Skeletal muscle satellite cell (primary cell): ENCODE measurements at regions not wholly inside any gene's neighbourhood (a gene's known extent, or its start where the extent isn't known, plus 50 kb on each side); places are given as distances from the start of the nearest gene placed in this dataset.

Experiments
- H3K27me3 ChIP-seq: 2 replicates; pipeline ENCODE4 v1.7.0; 2013; ENCODE audit warnings: low read length; ENCODE audit not compliant: control insufficient read depth, insufficient read depth
- H3K36me3 ChIP-seq: 2 replicates; pipeline ENCODE4 v1.7.0; 2013; ENCODE audit warnings: mild to moderate bottlenecking, control low read depth, low read length; ENCODE audit not compliant: insufficient read depth
- H3K4me1 ChIP-seq: 2 replicates; pipeline ENCODE4 v1.7.0; 2013; ENCODE audit warnings: low read length; ENCODE audit not compliant: control insufficient read depth, insufficient read depth
- H3K4me2 ChIP-seq: 2 replicates; pipeline ENCODE4 v1.7.0; 2013; ENCODE audit warnings: mild to moderate bottlenecking, low read length
- H3K4me3 ChIP-seq: 2 replicates; pipeline ENCODE4 v1.7.0; 2013; ENCODE audit warnings: low read length
- H3K9ac ChIP-seq: 2 replicates; pipeline ENCODE4 v1.7.0; 2013; ENCODE audit warnings: mild to moderate bottlenecking, low read depth, low read length, moderate library complexity
- H3K9me3 ChIP-seq: replicated peaks from 2 replicates; pipeline ENCODE4 v1.7.0; 2013; ENCODE audit warnings: mild to moderate bottlenecking, control low read depth, low read length

- no peaks in the 10 kb centered on the region for H3K27me3 ChIP-seq
- H3K4me2 ChIP-seq = peak overlapping the region; percentile 68
- peak overlapping the region; percentile 27 for H3K4me3 ChIP-seq
- H3K36me3 ChIP-seq = no peaks in the 10 kb centered on the region
- peaks cover 20% of the 10 kb centered on the region for H3K4me1 ChIP-seq
- H3K9ac ChIP-seq = peak overlapping the region; percentile 5
- no peaks in the 10 kb centered on the region for H3K9me3 ChIP-seq
These were observed 51.6 kb upstream of the UBL3 start for GRCh38 chr13:29901710-29902631.
